ENCODE measurements at regions not wholly inside any gene's neighbourhood (a gene's known extent, or its start where the extent isn't known, plus 50 kb on each side); places are given as distances from the start of the nearest gene placed in this dataset.
A peak's percentile ranks its signal among the peaks of the same experiment; 100 is the strongest.

- H3K4me3 ChIP-seq: no peak overlapping the region
- FAIRE-seq (no peak), DNase-seq (no peak), ATAC-seq (no peak)
- H3K9me3 ChIP-seq: no peaks in the 10 kb centered on the region
- no peak overlapping the region for H3K27ac ChIP-seq
- H3K36me3 ChIP-seq: no peaks in the 10 kb centered on the region
- H3K27me3 ChIP-seq: no peaks in the 10 kb centered on the region
- TF ChIP-seq, protein P1, sequence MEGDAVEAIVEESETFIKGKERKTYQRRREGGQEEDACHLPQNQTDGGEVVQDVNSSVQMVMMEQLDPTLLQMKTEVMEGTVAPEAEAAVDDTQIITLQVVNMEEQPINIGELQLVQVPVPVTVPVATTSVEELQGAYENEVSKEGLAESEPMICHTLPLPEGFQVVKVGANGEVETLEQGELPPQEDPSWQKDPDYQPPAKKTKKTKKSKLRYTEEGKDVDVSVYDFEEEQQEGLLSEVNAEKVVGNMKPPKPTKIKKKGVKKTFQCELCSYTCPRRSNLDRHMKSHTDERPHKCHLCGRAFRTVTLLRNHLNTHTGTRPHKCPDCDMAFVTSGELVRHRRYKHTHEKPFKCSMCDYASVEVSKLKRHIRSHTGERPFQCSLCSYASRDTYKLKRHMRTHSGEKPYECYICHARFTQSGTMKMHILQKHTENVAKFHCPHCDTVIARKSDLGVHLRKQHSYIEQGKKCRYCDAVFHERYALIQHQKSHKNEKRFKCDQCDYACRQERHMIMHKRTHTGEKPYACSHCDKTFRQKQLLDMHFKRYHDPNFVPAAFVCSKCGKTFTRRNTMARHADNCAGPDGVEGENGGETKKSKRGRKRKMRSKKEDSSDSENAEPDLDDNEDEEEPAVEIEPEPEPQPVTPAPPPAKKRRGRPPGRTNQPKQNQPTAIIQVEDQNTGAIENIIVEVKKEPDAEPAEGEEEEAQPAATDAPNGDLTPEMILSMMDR (IDR thresholded peaks at IDR 0.05): no peak
- peaks cover 0 to 2% (median 0%) of the 10 kb centered on the region in 3 donors for H3K4me1 ChIP-seq
- intact Hi-C loops (cut with DNase I): loop anchor here in 1 of 3 donors (10.0 kb wide), 1 partner anchor 72 kb away; no protein-coding TSS in a partner anchor
- WGBS, 2 donors: 63% methylated on average over 1 of the region's 1 CpG
These were observed 75.8 kb downstream of the CCDC34 start for GRCh38 chr11:27287205-27287604.

DNA sequence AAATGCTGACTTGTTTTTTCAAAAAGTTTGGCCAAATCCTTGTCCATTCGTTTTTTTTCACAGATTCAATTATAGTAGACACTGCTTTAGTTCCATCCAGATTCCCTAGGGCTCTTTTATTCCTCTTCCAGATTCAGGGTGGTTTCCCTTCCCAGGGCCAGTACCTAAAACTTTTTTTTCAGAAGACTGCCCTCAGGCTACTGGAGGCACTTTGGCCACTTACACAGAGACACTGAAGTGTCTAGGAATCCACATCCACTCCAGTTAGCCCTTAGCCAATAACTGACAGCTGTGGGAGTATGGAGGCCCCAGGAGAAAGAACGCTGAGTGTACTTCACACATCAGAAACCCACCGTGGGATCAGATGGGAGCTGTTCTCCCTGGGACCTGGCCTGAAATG is 77.3 kb downstream of the CCDC34 start:
- 64 to 78% methylated on average over 3 of the region's 3 CpGs for WGBS, 2 donors
- no peaks in the 10 kb centered on the region for H3K36me3 ChIP-seq
- intact Hi-C loops (cut with DNase I): loop anchor here in 1 of 3 donors (10.0 kb wide), 1 partner anchor 71 kb away; no protein-coding TSS in a partner anchor
- TF ChIP-seq, protein P1 (IDR thresholded peaks at IDR 0.05): no peak
- no peaks in the 10 kb centered on the region for H3K9me3 ChIP-seq
- DNase-seq: no peak
- no peak overlapping the region for H3K27ac ChIP-seq
- ATAC-seq: no peak
- H3K4me3 ChIP-seq: no peak overlapping the region
- peaks cover 0 to 6% (median 0%) of the 10 kb centered on the region in 3 donors for H3K4me1 ChIP-seq
- FAIRE-seq: no peak
- H3K27me3 ChIP-seq: no peaks in the 10 kb centered on the region

- no peak overlapping the region for H3K4me3 ChIP-seq
- TF ChIP-seq, protein P1 (IDR thresholded peaks at IDR 0.05): no peak
- H3K27ac ChIP-seq: no peak overlapping the region
- no peak for ATAC-seq
- no peak for FAIRE-seq
- H3K9me3 ChIP-seq: no peaks in the 10 kb centered on the region
- peaks cover 0 to 6% (median 0%) of the 10 kb centered on the region in 3 donors for H3K4me1 ChIP-seq
- intact Hi-C loops (cut with DNase I): loop anchor here in 1 of 3 donors (10.0 kb wide), 1 partner anchor 68 kb away; no protein-coding TSS in a partner anchor
- WGBS, 2 donors: 49 to 65% methylated on average over 3 of the region's 3 CpGs
- no peaks in the 10 kb centered on the region for H3K27me3 ChIP-seq
- no peak for DNase-seq
- no peaks in the 10 kb centered on the region for H3K36me3 ChIP-seq
These were observed 80.2 kb downstream of the CCDC34 start for GRCh38 chr11:27282806-27283205.

- FAIRE-seq (no peak), ATAC-seq (peak in 3 of 4 donors; percentile 56 to 84 (median 74)), DNase-seq (no peak)
- Histone ChIP-seq H3K27me3 (no peaks in the 10 kb centered on the region), H3K9me3 (no peaks in the 10 kb centered on the region), H3K27ac (no peak overlapping the region), H3K4me1 (peaks cover 0 to 6% (median 0%) of the 10 kb centered on the region in 3 donors), H3K4me3 (no peak overlapping the region), H3K36me3 (no peaks in the 10 kb centered on the region)
- 44 to 53% methylated on average over 9 of the region's 9 CpGs for WGBS, 2 donors
- intact Hi-C loops (cut with DNase I): loop anchor here in 1 of 3 donors (10.0 kb wide), 1 partner anchor 67 kb away; no protein-coding TSS in a partner anchor
- TF ChIP-seq, protein P1 (IDR thresholded peaks at IDR 0.05): no peak
These were observed 81.0 kb downstream of the CCDC34 start for GRCh38 chr11:27281740-27282590.

DNA sequence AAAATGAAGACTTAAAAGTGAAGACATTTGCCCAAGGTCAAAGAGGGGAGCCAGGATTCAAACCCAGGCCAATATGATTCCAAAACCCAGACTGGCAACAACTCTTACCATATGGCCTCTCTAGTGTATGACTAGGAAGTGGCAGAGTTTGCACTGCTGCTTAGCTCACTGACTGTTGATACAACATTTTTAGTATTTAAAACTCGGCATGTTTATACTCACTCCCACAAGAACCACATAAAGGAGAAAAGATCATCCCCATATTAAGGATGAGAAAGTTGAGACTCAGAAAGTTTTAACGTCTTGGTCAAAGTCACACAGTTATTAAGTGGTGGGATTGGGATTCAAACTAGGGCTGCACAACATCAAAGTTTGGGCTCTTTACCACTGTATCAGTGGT is 81.7 kb downstream of the CCDC34 start:
- intact Hi-C loops (cut with DNase I): loop anchor here in 1 of 3 donors (10.0 kb wide), 1 partner anchor 66 kb away; no protein-coding TSS in a partner anchor
- TF ChIP-seq, protein P1 (IDR thresholded peaks at IDR 0.05): no peak
- Histone ChIP-seq H3K27me3 (no peaks in the 10 kb centered on the region), H3K36me3 (no peaks in the 10 kb centered on the region), H3K4me1 (peaks cover 0 to 6% (median 0%) of the 10 kb centered on the region in 3 donors), H3K4me3 (no peak overlapping the region), H3K27ac (no peak overlapping the region), H3K9me3 (no peaks in the 10 kb centered on the region)
- 84 to 98% methylated on average over 2 of the region's 2 CpGs for WGBS, 2 donors
- DNase-seq (no peak), FAIRE-seq (no peak), ATAC-seq (no peak)

Data from pancreas (tissue), 10 donors.